ENCODE measurements at regions not wholly inside any gene's neighbourhood (a gene's known extent, or its start where the extent isn't known, plus 50 kb on each side); places are given as distances from the start of the nearest gene placed in this dataset.

DNA sequence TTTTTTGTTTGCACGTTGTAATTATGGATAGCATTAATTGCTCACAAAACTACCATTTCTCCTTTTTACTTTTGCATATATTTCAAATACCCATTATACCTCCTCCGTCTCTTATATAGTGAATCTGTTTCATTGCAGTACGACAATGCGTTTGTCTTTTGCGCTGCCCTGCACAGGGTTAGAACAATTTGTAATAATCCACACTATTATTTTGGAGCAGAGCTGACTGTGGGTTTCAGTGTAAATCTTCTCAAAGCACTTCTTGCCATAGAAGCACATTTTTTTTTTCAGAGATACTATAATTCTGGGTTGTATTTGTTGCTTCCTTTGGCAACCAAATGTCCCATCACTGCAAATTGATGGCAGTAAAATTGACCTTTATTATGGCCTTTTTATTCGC lies 451.8 kb upstream of the STXBP6 start:
- Histone ChIP-seq H3K9ac (ENCODE audit: low read length) (no peak overlapping the region), H3K4me3 (ENCODE audit: insufficient read depth, low read length, poor library complexity, severe bottlenecking) (no peak overlapping the region), H3K27ac (ENCODE audit: low read depth, low read length) (no peak overlapping the region), H3K27me3 (ENCODE audit: low read length) (no peaks in the 10 kb centered on the region), H3K9me3 (ENCODE audit: insufficient read depth, low read length) (no peaks in the 10 kb centered on the region), H4K20me1 (ENCODE audit: low read depth, low read length) (no peaks in the 10 kb centered on the region), H2AFZ (ENCODE audit: low read depth, low read length, severe bottlenecking) (no peak overlapping the region), H3K4me2 (ENCODE audit: low read depth, low read length, poor library complexity, severe bottlenecking) (no peak overlapping the region), H3F3A (ENCODE audit: insufficient read depth) (no peaks in the 10 kb centered on the region), H3K36me3 (ENCODE audit: low read length) (no peaks in the 10 kb centered on the region), H3K79me2 (ENCODE audit: insufficient read depth, low read length) (no peaks in the 10 kb centered on the region), H3K9me2 (replicated peaks; ENCODE audit: insufficient read depth, low read length) (no peaks in the 10 kb centered on the region)
- TF ChIP-seq CTCF (IDR thresholded peaks at IDR 0.05; ENCODE audit: insufficient read depth, low read length, poor library complexity, severe bottlenecking): no peak
- TF ChIP-seq EZH2phosphoT487 (conservative IDR thresholded peaks at IDR 0.05; ENCODE audit: low read length): no peak

DNA sequence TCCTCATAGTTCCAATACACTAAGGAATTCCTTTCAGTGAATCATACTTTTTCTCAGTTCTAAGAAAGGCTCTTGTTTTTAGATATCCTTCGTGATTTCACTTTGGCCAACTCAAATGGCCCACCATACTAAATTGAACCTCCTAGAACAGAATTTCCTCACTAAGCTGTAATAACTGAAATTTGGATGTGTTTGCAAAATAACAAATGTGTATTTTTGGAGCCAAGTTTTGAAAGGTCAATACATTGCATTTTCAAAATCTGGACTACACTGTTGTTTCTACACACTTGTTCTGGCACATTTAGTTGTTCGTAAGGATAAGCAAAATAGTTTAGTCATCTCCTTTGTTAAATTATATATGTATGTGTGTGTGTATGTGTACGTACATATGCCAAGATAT lies 439.0 kb upstream of the STXBP6 start:
- Histone ChIP-seq H3K9me3 (ENCODE audit: insufficient read depth, low read length) (no peaks in the 10 kb centered on the region; the same call in 1 of the 2 replicates), H3K27me3 (ENCODE audit: low read length) (no peaks in the 10 kb centered on the region), H2AFZ (ENCODE audit: low read depth, low read length, severe bottlenecking) (no peak overlapping the region), H3F3A (ENCODE audit: insufficient read depth) (no peaks in the 10 kb centered on the region), H3K4me2 (ENCODE audit: low read depth, low read length, poor library complexity, severe bottlenecking) (no peak overlapping the region), H3K9ac (ENCODE audit: low read length) (no peak overlapping the region), H3K36me3 (ENCODE audit: low read length) (no peaks in the 10 kb centered on the region), H3K9me2 (replicated peaks; ENCODE audit: insufficient read depth, low read length) (no peaks in the 10 kb centered on the region), H4K20me1 (ENCODE audit: low read depth, low read length) (no peaks in the 10 kb centered on the region), H3K79me2 (ENCODE audit: insufficient read depth, low read length) (no peaks in the 10 kb centered on the region), H3K4me3 (ENCODE audit: insufficient read depth, low read length, poor library complexity, severe bottlenecking) (no peak overlapping the region), H3K27ac (ENCODE audit: low read depth, low read length) (no peak overlapping the region)
- TF ChIP-seq EZH2phosphoT487 (conservative IDR thresholded peaks at IDR 0.05; ENCODE audit: low read length) (no peak), CTCF (IDR thresholded peaks at IDR 0.05; ENCODE audit: insufficient read depth, low read length, poor library complexity, severe bottlenecking) (no peak)

GRCh38 chr14:25485381-25485780 lies 435.4 kb upstream of the STXBP6 start:
- no peak overlapping the region for H3K4me3 ChIP-seq (ENCODE audit: insufficient read depth, low read length, poor library complexity, severe bottlenecking)
- no peak overlapping the region for H3K9ac ChIP-seq (ENCODE audit: low read length)
- no peak overlapping the region for H2AFZ ChIP-seq (ENCODE audit: low read depth, low read length, severe bottlenecking)

More at GRCh38 chr14:25485381-25485780, 435.4 kb upstream of the STXBP6 start:
- Histone ChIP-seq H3K9me3 (ENCODE audit: insufficient read depth, low read length) (no peaks in the 10 kb centered on the region; the same call in 1 of the 2 replicates), H3K36me3 (ENCODE audit: low read length) (no peaks in the 10 kb centered on the region), H3K27ac (ENCODE audit: low read depth, low read length) (no peak overlapping the region), H3K79me2 (ENCODE audit: insufficient read depth, low read length) (no peaks in the 10 kb centered on the region), H3K27me3 (ENCODE audit: low read length) (no peaks in the 10 kb centered on the region), H4K20me1 (ENCODE audit: low read depth, low read length) (no peaks in the 10 kb centered on the region), H3F3A (ENCODE audit: insufficient read depth) (no peaks in the 10 kb centered on the region), H3K9me2 (replicated peaks; ENCODE audit: insufficient read depth, low read length) (no peaks in the 10 kb centered on the region), H3K4me2 (ENCODE audit: low read depth, low read length, poor library complexity, severe bottlenecking) (no peak overlapping the region)
- no peak for TF ChIP-seq EZH2phosphoT487 (conservative IDR thresholded peaks at IDR 0.05; ENCODE audit: low read length)
- no peak for TF ChIP-seq CTCF (IDR thresholded peaks at IDR 0.05; ENCODE audit: insufficient read depth, low read length, poor library complexity, severe bottlenecking)
